SK-N-SH (cell line): ENCODE measurements at regions not wholly inside any gene's neighbourhood (a gene's known extent, or its start where the extent isn't known, plus 50 kb on each side); places are given as distances from the start of the nearest gene placed in this dataset.

Experiments used
- CTCF ChIA-PET: fragments of 300-600, 350-600 bp; formaldehyde crosslinking; extraction: SDS; loops from one replicate; lab custom pipeline; 2021; lab: Yijun Ruan, JAX
- POLR2A ChIA-PET: fragments of 350-600 bp; sonication (Branson Sonifier 250); formaldehyde crosslinking; extraction: SDS; loops from one replicate; lab custom pipeline; 2020; ENCODE audit warnings: antibody characterized with exemption, inconsistent platforms; lab: Yijun Ruan, JAX
- DNase-seq: peaks from one replicate; pipeline ENCODE4 v3.0.0; 2012
- H2AFZ ChIP-seq: fragments of 200-600 bp; sonication (generic); 2 replicates; pipeline ENCODE4 v1.8.1; 2016; ENCODE audit warnings: antibody characterized with exemption, mild to moderate bottlenecking, low read depth
- H3F3A ChIP-seq: fragments of 200-600 bp; sonication (generic); replicated peaks from 2 replicates; pipeline ENCODE3; 2016; ENCODE audit warnings: antibody characterized with exemption, mild to moderate bottlenecking; ENCODE audit not compliant: insufficient read depth
- H3K27ac ChIP-seq, 2 experiments: fragments of 200-500 bp in 1 of 2; fragments of 200-600 bp in 1 of 2; sonication (Bioruptor generic) in 1 of 2; sonication (generic), shearing (Covaris generic) in 1 of 2; 2 replicates each; pipeline versions ENCODE4 v1.5.1 to v1.6.1; 2014 to 2016; ENCODE audit warnings: low read depth in 2 of 2, inconsistent platforms in 1 of 2, low read length in 1 of 2, mild to moderate bottlenecking in 1 of 2, mixed read lengths in 1 of 2
- H3K27me3 ChIP-seq: fragments of 200-600 bp; sonication (generic), shearing (Covaris generic); 2 replicates; pipeline ENCODE4 v1.6.1; 2016; ENCODE audit warnings: mixed run types; ENCODE audit not compliant: insufficient read depth
- H3K36me3 ChIP-seq, 2 experiments: fragments of 200-500 bp in 1 of 2; fragments of 200-600 bp in 1 of 2; sonication (Bioruptor generic) in 1 of 2; sonication (generic) in 1 of 2; replicated peaks in 1 of 2; 2 replicates each; pipeline versions ENCODE3 to v1.5.1; 2014 to 2016; ENCODE audit warnings: low read length in 1 of 2, mild to moderate bottlenecking in 1 of 2; ENCODE audit not compliant: insufficient read depth in 2 of 2, control insufficient read depth in 1 of 2
- H3K4me1 ChIP-seq, 2 experiments: fragments of 200-500 bp in 1 of 2; fragments of 200-600 bp in 1 of 2; sonication (Bioruptor generic) in 1 of 2; sonication (generic), shearing (Covaris generic) in 1 of 2; 2 replicates each; pipeline versions ENCODE4 v1.5.1 to v1.6.1; 2014 to 2016; ENCODE audit warnings: low read depth in 1 of 2, low read length in 1 of 2, mixed run types in 1 of 2; ENCODE audit not compliant: insufficient read depth in 2 of 2, control insufficient read depth in 1 of 2
- H3K4me2 ChIP-seq: fragments of 200-600 bp; sonication (generic), shearing (Covaris generic); 2 replicates; pipeline ENCODE4 v1.6.1; 2017; ENCODE audit warnings: mixed run types
- H3K4me3 ChIP-seq, 2 experiments: fragments of 200-500 bp in 1 of 2; fragments of 200-600 bp in 1 of 2; sonication (Bioruptor generic) in 1 of 2; sonication (generic), shearing (Covaris generic) in 1 of 2; 2 replicates each; pipeline versions ENCODE4 v1.5.1 to v1.8.1; 2014 to 2016; ENCODE audit warnings: low read depth in 2 of 2, inconsistent platforms in 1 of 2, low read length in 1 of 2, mild to moderate bottlenecking in 1 of 2, mixed read lengths in 1 of 2, moderate library complexity in 1 of 2
- H3K79me2 ChIP-seq: fragments of 200-600 bp; sonication (generic); 2 replicates; pipeline ENCODE4 v1.8.1; 2017; ENCODE audit warnings: mild to moderate bottlenecking; ENCODE audit not compliant: insufficient read depth
- H3K9ac ChIP-seq: fragments of 200-600 bp; sonication (generic); 2 replicates; pipeline ENCODE4 v1.6.1; 2017; ENCODE audit warnings: mixed run types
- H3K9me2 ChIP-seq: fragments of 200-600 bp; sonication (generic); 2 replicates; pipeline ENCODE4 v1.6.1; 2017; ENCODE audit warnings: mixed run types
- H3K9me3 ChIP-seq: fragments of 200-600 bp; sonication (generic); 2 replicates; pipeline ENCODE4 v1.6.1; 2017; ENCODE audit warnings: mixed run types, mild to moderate bottlenecking, moderate library complexity
- H4K20me1 ChIP-seq: fragments of 200-600 bp; sonication (generic); 2 replicates; pipeline ENCODE4 v1.6.1; 2017; ENCODE audit warnings: mild to moderate bottlenecking, mixed run types; ENCODE audit not compliant: insufficient read depth
- CHD2 ChIP-seq: fragments of 150-350 bp; IDR thresholded peaks from 2 replicates; pipeline ENCODE4 v1.6.1; 2018; ENCODE audit warnings: low read length; ENCODE audit not compliant: partially characterized antibody
- CTCF ChIP-seq: fragments of 200-600 bp; sonication (generic); IDR thresholded peaks from 2 replicates; pipeline ENCODE4 v1.6.1; 2017; ENCODE audit warnings: antibody characterized with exemption, mild to moderate bottlenecking, moderate library complexity
- EP300 ChIP-seq, 2 experiments: IDR thresholded peaks; 2 replicates each; pipeline versions ENCODE4 v1.4.0 to v1.6.1; 2012; ENCODE audit warnings: borderline replicate concordance in 1 of 2, low read depth in 1 of 2, low read length in 1 of 2
- GATA2 ChIP-seq: sonication (generic); formaldehyde crosslinking; IDR thresholded peaks from 2 replicates; pipeline ENCODE4 v1.5.0; 2020; ENCODE audit warnings: mild to moderate bottlenecking, missing genetic modification reagents
- IRF3 ChIP-seq: fragments of 150-350 bp; IDR thresholded peaks from 2 replicates; pipeline ENCODE4 v1.6.1; 2016; ENCODE audit warnings: mild to moderate bottlenecking, low read depth, low read length
- JUND ChIP-seq: IDR thresholded peaks from 2 replicates; pipeline ENCODE4 v1.4.0; 2012
- RAD21 ChIP-seq: IDR thresholded peaks from 2 replicates; pipeline ENCODE4 v1.6.1; 2012; ENCODE audit warnings: mild to moderate bottlenecking, low read length
- SMC3 ChIP-seq: IDR thresholded peaks from 2 replicates; pipeline ENCODE4 v1.6.1; 2012; ENCODE audit warnings: low read depth, low read length, improper control_type of control experiment
- TCF12 ChIP-seq: IDR thresholded peaks from 2 replicates; pipeline ENCODE4 v1.4.0; 2012
- TEAD4 ChIP-seq: IDR thresholded peaks from 2 replicates; pipeline ENCODE4 v1.4.0; 2012; ENCODE audit warnings: mild to moderate bottlenecking, borderline replicate concordance; ENCODE audit not compliant: insufficient read depth
- YY1 ChIP-seq: IDR thresholded peaks from 2 replicates; pipeline ENCODE4 v1.4.0; 2012; ENCODE audit warnings: low read depth, mild to moderate bottlenecking
- WGBS: methylation state at CpG from one replicate; pipeline ENCODE4 v1.1.6; 2017; ENCODE audit warnings: low lambda C conversion rate; 5-methylcytosine and 5-hydroxymethylcytosine counted together

GRCh38 chr4:186946682-186947294, 223.1 kb upstream of the FAT1 start:
- no peaks in the 10 kb centered on the region for H3K9me3 ChIP-seq
- no peaks in the 10 kb centered on the region for H3K36me3 ChIP-seq
- no peaks in the 10 kb centered on the region for H3K9me2 ChIP-seq
- DNase-seq: peak; percentile 46
- H3K79me2 ChIP-seq: no peaks in the 10 kb centered on the region
- WGBS: 67% methylated on average over 8 of the region's 11 CpGs
- no peak overlapping the region for H3K9ac ChIP-seq
- peaks cover 0 to 2% of the 10 kb centered on the region in 2 experiments; a peak in 1 of 4 replicates for H3K4me1 ChIP-seq
- no peaks in the 10 kb centered on the region; the same call in 1 of the 2 replicates for H3K27me3 ChIP-seq
- no peaks in the 10 kb centered on the region for H4K20me1 ChIP-seq
- TF ChIP-seq CTCF (peak; percentile 35), JUND (no peak), CHD2 (no peak)
- POLR2A ChIA-PET: no interaction called here
- H3K27ac ChIP-seq: no peak overlapping the region
- no peak overlapping the region for H3K4me2 ChIP-seq
- H3F3A ChIP-seq: no peaks in the 10 kb centered on the region
- H2AFZ ChIP-seq: no peak overlapping the region
- CTCF ChIA-PET: interaction anchor here (1.3 kb wide), 1 partner anchor 13 kb away, joined by 3 read pairs; no protein-coding TSS in a partner anchor
- H3K4me3 ChIP-seq: no peak overlapping the region

DNA sequence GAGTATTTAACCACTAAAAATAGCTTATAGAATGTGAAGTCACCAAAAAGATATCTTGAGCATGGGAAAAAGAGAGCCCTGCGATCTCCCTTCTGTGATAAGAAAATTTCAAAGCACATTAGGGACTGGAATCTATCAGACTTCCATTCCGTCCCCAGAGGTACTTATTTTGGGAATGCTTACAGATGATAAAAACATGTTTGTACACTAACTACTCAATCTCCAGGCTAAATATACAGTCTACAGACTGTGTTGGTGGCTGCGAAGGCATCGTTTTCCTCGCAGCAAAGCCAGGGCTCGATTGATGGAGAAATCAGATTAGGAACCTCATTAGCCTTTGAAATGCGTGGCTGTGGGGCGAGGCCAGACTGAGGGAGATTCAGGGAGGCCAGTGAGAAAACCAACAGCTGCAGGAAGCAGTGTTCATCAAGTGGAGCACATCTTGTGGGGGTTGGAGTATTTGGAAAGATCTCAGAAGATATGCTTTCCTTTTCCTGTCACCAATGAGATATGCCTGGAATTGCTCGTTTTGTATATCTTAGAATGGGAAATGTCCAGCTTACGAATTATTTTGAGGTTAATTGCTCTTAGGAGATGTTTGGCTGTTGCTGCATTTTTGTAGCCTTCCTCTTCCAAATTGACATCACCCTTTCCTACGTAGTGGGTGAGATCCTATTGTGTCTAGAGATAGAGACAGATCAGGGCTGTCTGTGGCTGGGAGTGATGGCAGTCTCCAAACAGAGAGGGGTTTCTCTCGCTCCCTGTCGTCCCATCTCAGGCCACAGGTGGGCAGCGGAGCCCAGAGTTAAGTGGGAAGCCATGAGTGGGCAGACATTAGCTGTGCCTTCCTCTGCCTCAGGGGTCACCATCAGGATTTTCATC, 224.9 kb upstream of the FAT1 start:
- Histone ChIP-seq H4K20me1 (no peaks in the 10 kb centered on the region), H3K4me1 (peaks cover 0 to 2% of the 10 kb centered on the region in 2 experiments; a peak in 1 of 4 replicates), H3K27ac (peak overlapping the region in 1 of 2 experiments; percentile 40; a peak in 2 of 4 replicates), H3K9me3 (no peaks in the 10 kb centered on the region), H3K79me2 (no peaks in the 10 kb centered on the region), H3K4me2 (peak overlapping the region; percentile 52), H2AFZ (no peak overlapping the region), H3K27me3 (no peaks in the 10 kb centered on the region; the same call in 1 of the 2 replicates), H3K4me3 (peak overlapping the region in 1 of 2 experiments; percentile 38; a peak in 2 of 4 replicates), H3K36me3 (no peaks in the 10 kb centered on the region), H3K9ac (no peak overlapping the region), H3F3A (no peaks in the 10 kb centered on the region), H3K9me2 (no peaks in the 10 kb centered on the region)
- CTCF ChIA-PET: interaction anchor here (1.4 to 1.8 kb wide), 3 partner anchors 9 to 418 kb away, joined by 3 to 6 read pairs (median 4); no protein-coding TSS in a partner anchor
- 24% methylated on average over 13 of the region's 14 CpGs for WGBS
- POLR2A ChIA-PET: no interaction called here
- TF ChIP-seq EP300 (IDR thresholded peaks at IDR 0.05; ENCODE audit: borderline replicate concordance in 1 of 2, low read depth in 1 of 2, low read length in 1 of 2): no peak
- peak; percentile 50 for TF ChIP-seq CTCF
- peak; percentile 8; the same call in 1 of the 2 replicates for TF ChIP-seq SMC3
- TF ChIP-seq TEAD4: no peak
- TF ChIP-seq RAD21: peak; percentile 54
- no peak for TF ChIP-seq YY1
- TF ChIP-seq GATA2 (CRISPR knock-in tag): peak; percentile 53
- no peak for TF ChIP-seq TCF12
- TF ChIP-seq IRF3: no peak
- peak; percentile 55 for DNase-seq
